B cell (primary cell): ENCODE measurements at regions not wholly inside any gene's neighbourhood (a gene's known extent, or its start where the extent isn't known, plus 50 kb on each side); places are given as distances from the start of the nearest gene placed in this dataset.

Source experiments
- ATAC-seq: fragments of 200-7000 bp; cut with Tn5 transposase; one replicate; pipeline ENCODE4 v1.10.0; 2021; ENCODE audit warnings: low read depth, mild to moderate bottlenecking, moderate number of reproducible peaks, moderate library complexity
- CTCF ChIA-PET: fragments of 350-600 bp; sonication (Branson Sonifier 250); formaldehyde crosslinking; loops from one replicate; lab custom pipeline; 2021; ENCODE audit warnings: antibody characterized with exemption, inconsistent platforms; lab: Charles Lee
- POLR2A ChIA-PET: fragments of 350-600 bp; sonication (Branson Sonifier 250); formaldehyde crosslinking; loops from one replicate; lab custom pipeline; 2021; ENCODE audit warnings: antibody characterized with exemption; lab: Charles Lee
- DNase-seq: peaks from one replicate; pipeline ENCODE4 v3.0.0; 2013
- H2AFZ ChIP-seq: 2 replicates; pipeline ENCODE4 v1.6.1; 2012; ENCODE audit warnings: mild to moderate bottlenecking, low read depth, low read length; ENCODE audit not compliant: insufficient read depth, poor library complexity, severe bottlenecking
- H3K27ac ChIP-seq, 2 donors: 1 replicate in 1 of 2; 2 replicates in 1 of 2; pipeline ENCODE4 v1.5.1; 2012 to 2013; ENCODE audit warnings: low read length in 2 of 2, mild to moderate bottlenecking in 2 of 2, moderate library complexity in 1 of 2
- H3K27me3 ChIP-seq, 4 experiments: fragments of 200-600 bp in 1 of 4; sonication (generic) in 1 of 4; replicated peaks in 1 of 4; 1 replicate in 2 of 4; 2 replicates in 2 of 4; pipeline versions ENCODE4 v1.6.1 to v1.7.0; 2013 to 2016; ENCODE audit warnings: low read length in 3 of 4, mild to moderate bottlenecking in 2 of 4, mixed read lengths in 1 of 4, moderate library complexity in 1 of 4; ENCODE audit not compliant: insufficient read depth in 4 of 4, control insufficient read depth in 3 of 4; ENCODE audit errors: control extremely low read depth in 1 of 4
- H3K36me3 ChIP-seq, 2 experiments: replicated peaks in 1 of 2; 1 replicate in 1 of 2; 2 replicates in 1 of 2; pipeline versions ENCODE4 v1.6.1 to v1.7.1; 2013; ENCODE audit warnings: low read length in 1 of 2; ENCODE audit not compliant: insufficient read depth in 2 of 2, control insufficient read depth in 1 of 2; ENCODE audit errors: control extremely low read depth in 1 of 2, extremely low read depth in 1 of 2
- H3K4me1 ChIP-seq, 2 donors: fragments of 200-600 bp in 1 of 2; sonication (generic) in 1 of 2; 1 replicate in 1 of 2; 2 replicates in 1 of 2; pipeline versions ENCODE4 v1.5.1 to v1.6.1; 2013 to 2017; ENCODE audit warnings: low read length in 2 of 2; ENCODE audit not compliant: control insufficient read depth in 2 of 2, insufficient read depth in 2 of 2
- H3K4me2 ChIP-seq: replicated peaks from 2 replicates; pipeline ENCODE3; 2012; ENCODE audit warnings: mild to moderate bottlenecking, low read depth, low read length; ENCODE audit not compliant: poor library complexity, severe bottlenecking
- H3K4me3 ChIP-seq, 5 experiments: fragments of 200-600 bp in 1 of 5; sonication (generic) in 1 of 5; 1 replicate in 3 of 5; 2 replicates in 2 of 5; pipeline versions ENCODE4 v1.5.1 to v1.7.0; 2011 to 2016; ENCODE audit warnings: low read length in 4 of 5, mild to moderate bottlenecking in 4 of 5, low read depth in 2 of 5, control low read depth in 1 of 5, moderate library complexity in 1 of 5; ENCODE audit not compliant: insufficient read depth in 1 of 5; ENCODE audit errors: control extremely low read depth in 1 of 5, extremely low read depth in 1 of 5
- H3K79me2 ChIP-seq: fragments of 200-600 bp; sonication (generic); one replicate; pipeline ENCODE4 v1.6.0; 2016; ENCODE audit warnings: low read length; ENCODE audit not compliant: control insufficient read depth, insufficient read depth
- H3K9ac ChIP-seq: fragments of 200-600 bp; sonication (generic); 2 replicates; pipeline ENCODE4 v1.6.1; 2017; ENCODE audit warnings: mild to moderate bottlenecking, low read length, moderate library complexity
- H3K9me3 ChIP-seq, 3 donors: one replicate each; pipeline versions ENCODE4 v1.6.1 to v1.7.1; 2013; ENCODE audit warnings: low read length in 2 of 3; ENCODE audit not compliant: control insufficient read depth in 2 of 3, insufficient read depth in 1 of 3; ENCODE audit errors: control extremely low read depth in 1 of 3
- H4K20me1 ChIP-seq: 2 replicates; pipeline ENCODE4 v1.6.0; 2012; ENCODE audit warnings: mild to moderate bottlenecking, low read length; ENCODE audit not compliant: insufficient read depth, control insufficient read depth, poor library complexity, severe bottlenecking
- H3K27ac Mint-ChIP-seq: one replicate; pipeline ENCODE4 v1.8.0; 2021; ENCODE audit warnings: mixed read lengths
- H3K27me3 Mint-ChIP-seq: one replicate; pipeline ENCODE4 v1.8.0; 2021; ENCODE audit warnings: mixed read lengths
- H3K4me1 Mint-ChIP-seq: one replicate; pipeline ENCODE4 v1.8.0; 2021; ENCODE audit warnings: mixed read lengths
- H3K4me3 Mint-ChIP-seq: one replicate; pipeline ENCODE4 v1.8.0; 2021; ENCODE audit warnings: mixed read lengths
- H3K9me3 Mint-ChIP-seq: one replicate; pipeline ENCODE4 v1.8.0; 2022; ENCODE audit warnings: mixed read lengths; ENCODE audit not compliant: insufficient read depth
- EZH2 ChIP-seq: IDR thresholded peaks from 2 replicates; pipeline ENCODE4 v1.6.1; 2012; ENCODE audit warnings: borderline replicate concordance, low read depth, mild to moderate bottlenecking, moderate library complexity, low read length; ENCODE audit not compliant: insufficient read depth, poor library complexity, severe bottlenecking
- WGBS: methylation state at CpG from one replicate; pipeline ENCODE4 v1.1.5; 2013; ENCODE audit warnings: missing lambda C conversion rate; ENCODE audit not compliant: insufficient coverage; 5-methylcytosine and 5-hydroxymethylcytosine counted together
- intact Hi-C: fragments of 100-400 bp; cut with micrococcal nuclease; formaldehyde crosslinking; loops from one replicate; pipeline ENCODE4 v1.10.0; 2022
- TF ChIP-seq, protein P1 (sequence below): fragments of 200-600 bp; IDR thresholded peaks from one replicate; pipeline ENCODE4 v1.8.0; 2022; ENCODE audit warnings: antibody characterized with exemption, mild to moderate bottlenecking

DNA sequence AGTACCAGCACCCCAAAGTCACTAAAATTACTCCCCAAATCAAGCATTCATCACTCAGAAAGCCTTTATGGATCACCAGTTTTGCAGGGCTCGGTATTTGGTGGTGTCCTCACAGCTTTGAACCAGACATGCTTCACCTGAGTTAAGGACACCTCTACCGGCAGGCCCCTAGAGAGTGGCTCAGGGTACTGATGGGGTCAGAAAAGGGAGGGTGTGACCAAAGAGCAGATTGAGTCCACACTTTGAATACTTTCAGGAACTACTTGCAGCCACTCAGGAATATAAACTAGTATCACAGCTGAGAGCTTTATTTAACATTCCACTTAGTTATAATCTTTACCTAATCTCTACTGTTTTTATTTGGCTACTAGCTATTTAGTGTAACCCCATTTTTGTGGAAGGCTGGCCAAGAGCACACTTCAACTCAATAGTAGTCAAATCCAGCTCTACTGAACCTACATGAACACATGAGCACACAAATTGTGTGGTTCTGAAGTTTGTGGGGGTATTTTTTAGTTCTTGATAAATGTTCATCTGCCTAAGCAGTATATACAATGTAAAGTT, 109.6 kb upstream of the SPRY1 start:
- POLR2A ChIA-PET = no interaction called here
- Histone ChIP-seq H3K9ac (no peak overlapping the region), H3K27ac (no peak overlapping the region), H3K4me2 (no peak overlapping the region), H3K27me3 (no peaks in the 10 kb centered on the region), H3K79me2 (no peaks in the 10 kb centered on the region), H3K9me3 (peaks cover 0 to 27% (median 10%) of the 10 kb centered on the region in 3 donors), H2AFZ (no peak overlapping the region), H3K4me1 (peaks cover 0 to 4% of the 10 kb centered on the region in 2 donors), H3K4me3 (no peak overlapping the region), H4K20me1 (no peaks in the 10 kb centered on the region), H3K36me3 (no peaks in the 10 kb centered on the region)
- Mint-ChIP-seq H3K27me3 (no peaks in the 10 kb centered on the region), H3K4me3 (no peak overlapping the region), H3K27ac (no peak overlapping the region), H3K9me3 (peaks cover 19% of the 10 kb centered on the region), H3K4me1 (peaks cover 16% of the 10 kb centered on the region)
- intact Hi-C loops = no loop called here
- CTCF ChIA-PET = no interaction called here
- no peak for DNase-seq
- no peak for TF ChIP-seq EZH2
- TF ChIP-seq, protein P1, sequence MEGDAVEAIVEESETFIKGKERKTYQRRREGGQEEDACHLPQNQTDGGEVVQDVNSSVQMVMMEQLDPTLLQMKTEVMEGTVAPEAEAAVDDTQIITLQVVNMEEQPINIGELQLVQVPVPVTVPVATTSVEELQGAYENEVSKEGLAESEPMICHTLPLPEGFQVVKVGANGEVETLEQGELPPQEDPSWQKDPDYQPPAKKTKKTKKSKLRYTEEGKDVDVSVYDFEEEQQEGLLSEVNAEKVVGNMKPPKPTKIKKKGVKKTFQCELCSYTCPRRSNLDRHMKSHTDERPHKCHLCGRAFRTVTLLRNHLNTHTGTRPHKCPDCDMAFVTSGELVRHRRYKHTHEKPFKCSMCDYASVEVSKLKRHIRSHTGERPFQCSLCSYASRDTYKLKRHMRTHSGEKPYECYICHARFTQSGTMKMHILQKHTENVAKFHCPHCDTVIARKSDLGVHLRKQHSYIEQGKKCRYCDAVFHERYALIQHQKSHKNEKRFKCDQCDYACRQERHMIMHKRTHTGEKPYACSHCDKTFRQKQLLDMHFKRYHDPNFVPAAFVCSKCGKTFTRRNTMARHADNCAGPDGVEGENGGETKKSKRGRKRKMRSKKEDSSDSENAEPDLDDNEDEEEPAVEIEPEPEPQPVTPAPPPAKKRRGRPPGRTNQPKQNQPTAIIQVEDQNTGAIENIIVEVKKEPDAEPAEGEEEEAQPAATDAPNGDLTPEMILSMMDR = no peak
- ATAC-seq = no peak
- 58% methylated on average over 2 of the region's 2 CpGs for WGBS

DNA sequence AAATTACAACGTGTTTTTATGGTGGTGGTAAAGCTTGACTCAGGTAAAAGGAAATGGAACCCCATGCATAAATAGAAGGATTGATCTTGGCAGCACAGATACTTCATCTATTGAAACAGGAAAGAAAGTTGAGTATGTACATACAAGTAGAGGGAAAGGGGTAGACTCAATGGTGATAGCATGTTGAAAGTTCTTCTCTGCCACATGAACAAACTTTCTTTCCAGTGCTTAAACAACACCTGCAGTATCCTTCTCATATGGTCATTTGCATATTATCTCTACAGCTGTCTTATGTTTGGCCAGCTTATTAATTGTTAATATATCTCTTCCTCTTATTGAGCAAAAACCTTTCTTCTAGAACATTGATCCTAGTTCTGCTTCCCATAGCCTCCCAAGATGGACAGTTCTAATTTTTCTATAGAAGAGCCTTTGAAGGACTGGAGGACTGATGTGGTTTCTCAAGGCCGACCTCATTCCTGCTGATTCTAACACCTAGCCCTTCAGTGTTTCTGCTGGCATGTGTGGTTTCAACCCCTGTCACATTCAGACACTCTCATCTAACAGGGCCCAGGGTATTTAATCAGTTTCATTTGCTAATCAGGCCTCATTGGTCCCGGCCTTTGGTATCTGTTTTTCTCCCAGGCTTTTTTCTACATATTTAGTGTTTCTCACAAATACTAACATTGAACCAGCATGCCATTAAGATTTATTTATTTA, 108.1 kb upstream of the SPRY1 start:
- CTCF ChIA-PET = no interaction called here
- Histone ChIP-seq H3K4me3 (no peak overlapping the region), H3K9me3 (peaks cover 10 to 36% (median 13%) of the 10 kb centered on the region in 3 donors), H3K27ac (no peak overlapping the region), H2AFZ (no peak overlapping the region), H4K20me1 (no peaks in the 10 kb centered on the region), H3K4me1 (peaks cover 0 to 4% of the 10 kb centered on the region in 2 donors), H3K79me2 (no peaks in the 10 kb centered on the region), H3K36me3 (no peaks in the 10 kb centered on the region), H3K4me2 (no peak overlapping the region), H3K9ac (no peak overlapping the region), H3K27me3 (no peaks in the 10 kb centered on the region)
- TF ChIP-seq, protein P1 = no peak
- TF ChIP-seq EZH2 = no peak
- intact Hi-C loops = no loop called here
- ATAC-seq (no peak), DNase-seq (no peak)
- Mint-ChIP-seq H3K27ac (no peak overlapping the region), H3K4me3 (no peak overlapping the region), H3K27me3 (no peaks in the 10 kb centered on the region), H3K9me3 (peaks cover 20% of the 10 kb centered on the region), H3K4me1 (peaks cover 16% of the 10 kb centered on the region)
- POLR2A ChIA-PET = no interaction called here
- WGBS = 82% methylated on average over 2 of the region's 3 CpGs
